ENCODE measurements at regions not wholly inside any gene's neighbourhood (a gene's known extent, or its start where the extent isn't known, plus 50 kb on each side); places are given as distances from the start of the nearest gene placed in this dataset.
A peak's percentile ranks its signal among the peaks of the same experiment; 100 is the strongest.

DNA sequence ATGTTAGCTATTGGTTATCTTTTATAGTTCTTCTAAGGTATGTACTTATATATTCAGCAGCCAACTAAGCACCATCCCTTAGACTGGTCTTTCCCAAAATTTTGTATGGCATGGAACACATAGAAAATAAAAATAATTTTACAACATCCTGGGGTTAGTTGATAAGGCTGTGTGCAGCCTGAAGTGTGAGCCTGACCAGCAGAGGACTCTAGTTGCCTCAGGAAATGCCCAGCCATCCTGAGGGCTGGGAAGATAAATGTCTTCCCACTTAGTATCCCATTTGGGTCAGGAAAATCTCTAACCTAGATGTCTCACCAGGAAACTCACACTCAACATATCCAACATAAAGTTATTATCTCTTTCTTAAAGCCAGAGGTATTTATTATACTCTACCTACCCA, 251.4 kb upstream of the POF1B start:
- Histone ChIP-seq H3K4me1 (ENCODE audit: insufficient read depth, low read length, poor library complexity, severe bottlenecking) (no peaks in the 10 kb centered on the region), H3K9me3 (ENCODE audit: low read length) (no peaks in the 10 kb centered on the region), H3K4me3 (ENCODE audit: low read depth, low read length, poor library complexity, severe bottlenecking) (no peak overlapping the region), H3K9me2 (ENCODE audit: insufficient read depth, low read length) (no peaks in the 10 kb centered on the region), H4K20me1 (ENCODE audit: insufficient read depth, low read length) (no peaks in the 10 kb centered on the region), H3K27ac (ENCODE audit: low read depth, low read length, poor library complexity, severe bottlenecking) (no peak overlapping the region), H3K79me2 (ENCODE audit: insufficient read depth, low read depth, low read length) (no peaks in the 10 kb centered on the region), H3K4me2 (ENCODE audit: low read length) (no peak overlapping the region), H3K36me3 (ENCODE audit: insufficient read depth, low read length) (no peaks in the 10 kb centered on the region), H2AFZ (ENCODE audit: low read length) (no peak overlapping the region)
- DNase-seq (ENCODE audit: low spot score) = no peak
- TF ChIP-seq EZH2phosphoT487 (IDR thresholded peaks at IDR 0.05; ENCODE audit: borderline replicate concordance, low read depth, low read length) = no peak
- no peak for TF ChIP-seq CTCF (conservative IDR thresholded peaks at IDR 0.05; ENCODE audit: low read length)
- POLR2A ChIA-PET = no interaction called here
- BruUV-seq (replicated peaks) = no TSS peak
- intact Hi-C loops (cut with micrococcal nuclease; ENCODE audit: unreplicated experiment) = no loop called here
- CTCF ChIA-PET (ENCODE audit: unreplicated experiment) = no interaction called here

- Histone ChIP-seq H3K9me3 (ENCODE audit: low read length) (no peaks in the 10 kb centered on the region), H3K4me3 (ENCODE audit: low read depth, low read length, poor library complexity, severe bottlenecking) (no peak overlapping the region), H4K20me1 (ENCODE audit: insufficient read depth, low read length) (no peaks in the 10 kb centered on the region), H3K36me3 (ENCODE audit: insufficient read depth, low read length) (no peaks in the 10 kb centered on the region), H2AFZ (ENCODE audit: low read length) (no peak overlapping the region), H3K79me2 (ENCODE audit: insufficient read depth, low read depth, low read length) (no peaks in the 10 kb centered on the region), H3K4me1 (ENCODE audit: insufficient read depth, low read length, poor library complexity, severe bottlenecking) (no peaks in the 10 kb centered on the region), H3K4me2 (ENCODE audit: low read length) (no peak overlapping the region), H3K27ac (ENCODE audit: low read depth, low read length, poor library complexity, severe bottlenecking) (no peak overlapping the region), H3K9me2 (ENCODE audit: insufficient read depth, low read length) (no peaks in the 10 kb centered on the region)
- peak; percentile 10 for DNase-seq (ENCODE audit: low spot score)
- no TSS peak for BruUV-seq (replicated peaks)
- intact Hi-C loops (cut with micrococcal nuclease; ENCODE audit: unreplicated experiment) = no loop called here
- ChIA-PET POLR2A (no interaction called here), CTCF (ENCODE audit: unreplicated experiment) (no interaction called here)
- TF ChIP-seq EZH2phosphoT487 (IDR thresholded peaks at IDR 0.05; ENCODE audit: borderline replicate concordance, low read depth, low read length) (no peak), CTCF (conservative IDR thresholded peaks at IDR 0.05; ENCODE audit: low read length) (peak; percentile 74)
Observed at GRCh38 chrX:85627363-85627762, 247.9 kb upstream of the POF1B start.

GRCh38 chrX:85622635-85623034, 243.2 kb upstream of the POF1B start:
- Histone ChIP-seq H3K27ac (ENCODE audit: low read depth, low read length, poor library complexity, severe bottlenecking) (no peak overlapping the region), H3K36me3 (ENCODE audit: insufficient read depth, low read length) (no peaks in the 10 kb centered on the region), H4K20me1 (ENCODE audit: insufficient read depth, low read length) (no peaks in the 10 kb centered on the region), H3K9me2 (ENCODE audit: insufficient read depth, low read length) (no peaks in the 10 kb centered on the region), H3K79me2 (ENCODE audit: insufficient read depth, low read depth, low read length) (no peaks in the 10 kb centered on the region), H2AFZ (ENCODE audit: low read length) (no peak overlapping the region), H3K4me1 (ENCODE audit: insufficient read depth, low read length, poor library complexity, severe bottlenecking) (no peaks in the 10 kb centered on the region), H3K9me3 (ENCODE audit: low read length) (no peaks in the 10 kb centered on the region), H3K4me3 (ENCODE audit: low read depth, low read length, poor library complexity, severe bottlenecking) (no peak overlapping the region), H3K4me2 (ENCODE audit: low read length) (no peak overlapping the region)
- ChIA-PET CTCF (ENCODE audit: unreplicated experiment) (no interaction called here), POLR2A (no interaction called here)
- TF ChIP-seq EZH2phosphoT487 (IDR thresholded peaks at IDR 0.05; ENCODE audit: borderline replicate concordance, low read depth, low read length) (no peak), CTCF (conservative IDR thresholded peaks at IDR 0.05; ENCODE audit: low read length) (no peak)
- DNase-seq (ENCODE audit: low spot score) = no peak
- intact Hi-C loops (cut with micrococcal nuclease; ENCODE audit: unreplicated experiment) = no loop called here
- BruUV-seq (replicated peaks) = no TSS peak

All from OCI-LY7 (cell line).